DOHH2 (cell line): ENCODE measurements at regions not wholly inside any gene's neighbourhood (a gene's known extent, or its start where the extent isn't known, plus 50 kb on each side); places are given as distances from the start of the nearest gene placed in this dataset.

ENCODE experiments used
- EZH2phosphoT487 ChIP-seq: fragments of 200-600 bp; sonication (generic); IDR thresholded peaks from 2 replicates; pipeline ENCODE4 v1.6.1; 2017; ENCODE audit warnings: borderline replicate concordance, mild to moderate bottlenecking, antibody characterized with exemption, low read length, moderate library complexity, mixed read lengths
- TF ChIP-seq, protein P1 (sequence below): fragments of 200-600 bp; sonication (generic); IDR thresholded peaks from one replicate; pipeline ENCODE4 v1.5.1; 2014; ENCODE audit warnings: antibody characterized with exemption, mild to moderate bottlenecking, low read depth, low read length; ENCODE audit not compliant: poor library complexity, severe bottlenecking

DNA sequence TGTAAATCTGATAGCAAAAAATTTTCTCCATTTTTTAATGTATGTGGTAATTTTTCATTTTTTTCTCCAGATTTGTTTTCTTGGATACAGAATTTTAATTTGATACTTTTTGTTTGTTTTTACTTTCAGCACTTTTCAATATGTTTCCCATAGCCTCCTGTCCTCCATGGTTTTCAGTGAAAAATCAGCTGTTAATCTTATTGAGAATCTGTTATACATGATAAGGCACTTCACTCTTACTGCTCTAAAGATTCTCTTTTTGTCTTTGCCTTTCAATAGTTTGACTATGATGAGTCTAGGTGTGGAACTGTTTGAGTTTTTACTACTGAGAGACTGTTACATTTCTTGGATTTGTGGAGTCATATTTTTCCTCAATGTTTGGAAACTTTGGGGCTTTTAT is 455.7 kb upstream of the NUDT12 start:
- TF ChIP-seq, protein P1, sequence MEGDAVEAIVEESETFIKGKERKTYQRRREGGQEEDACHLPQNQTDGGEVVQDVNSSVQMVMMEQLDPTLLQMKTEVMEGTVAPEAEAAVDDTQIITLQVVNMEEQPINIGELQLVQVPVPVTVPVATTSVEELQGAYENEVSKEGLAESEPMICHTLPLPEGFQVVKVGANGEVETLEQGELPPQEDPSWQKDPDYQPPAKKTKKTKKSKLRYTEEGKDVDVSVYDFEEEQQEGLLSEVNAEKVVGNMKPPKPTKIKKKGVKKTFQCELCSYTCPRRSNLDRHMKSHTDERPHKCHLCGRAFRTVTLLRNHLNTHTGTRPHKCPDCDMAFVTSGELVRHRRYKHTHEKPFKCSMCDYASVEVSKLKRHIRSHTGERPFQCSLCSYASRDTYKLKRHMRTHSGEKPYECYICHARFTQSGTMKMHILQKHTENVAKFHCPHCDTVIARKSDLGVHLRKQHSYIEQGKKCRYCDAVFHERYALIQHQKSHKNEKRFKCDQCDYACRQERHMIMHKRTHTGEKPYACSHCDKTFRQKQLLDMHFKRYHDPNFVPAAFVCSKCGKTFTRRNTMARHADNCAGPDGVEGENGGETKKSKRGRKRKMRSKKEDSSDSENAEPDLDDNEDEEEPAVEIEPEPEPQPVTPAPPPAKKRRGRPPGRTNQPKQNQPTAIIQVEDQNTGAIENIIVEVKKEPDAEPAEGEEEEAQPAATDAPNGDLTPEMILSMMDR = no peak
- TF ChIP-seq EZH2phosphoT487 = no peak
